Breast epithelium (tissue), 3 donors: ENCODE measurements at regions not wholly inside any gene's neighbourhood (a gene's known extent, or its start where the extent isn't known, plus 50 kb on each side); places are given as distances from the start of the nearest gene placed in this dataset.

Experiments
- CTCF ChIP-seq, 3 donors: fragments of 450-650 bp; IDR thresholded peaks; one replicate each; pipeline ENCODE4 v1.5.1; 2016 to 2017; ENCODE audit warnings: antibody characterized with exemption in 3 of 3, mild to moderate bottlenecking in 3 of 3, moderate library complexity in 3 of 3
- POLR2A ChIP-seq: fragments of 450-650 bp; IDR thresholded peaks from one replicate; pipeline ENCODE4 v1.6.1; 2016; ENCODE audit warnings: antibody characterized with exemption, mild to moderate bottlenecking, moderate library complexity

GRCh38 chr12:91417650-91418049, 235.0 kb upstream of the DCN start:
- TF ChIP-seq CTCF (IDR thresholded peaks at IDR 0.05) (no peak), POLR2A (no peak)
